Caco-2 (cell line): ENCODE measurements at regions not wholly inside any gene's neighbourhood (a gene's known extent, or its start where the extent isn't known, plus 50 kb on each side); places are given as distances from the start of the nearest gene placed in this dataset.

Experiments
- BruUV-seq: library from RNA; stranded (reverse); fragments of 400-500 nt; replicated peaks from 2 replicates; lab custom pipeline; 2021; lab: Mats Ljungman, UMichigan
- CTCF ChIA-PET: fragments of 300-600 bp; sonication (Branson Sonifier 250); formaldehyde crosslinking; loops from one replicate; lab custom pipeline; 2022; ENCODE audit warnings: antibody characterized with exemption; lab: Charles Lee
- POLR2A ChIA-PET: fragments of 300-600 bp; sonication (Branson Sonifier 250); formaldehyde crosslinking; loops from one replicate; lab custom pipeline; 2022; ENCODE audit warnings: antibody characterized with exemption; lab: Charles Lee
- DNase-seq, 2 experiments: peaks; one replicate each; pipeline versions ENCODE4 v3.0.0 to v3.0.0-alpha.2; 2020 to 2022
- H3K27me3 ChIP-seq: replicated peaks from 2 replicates; pipeline ENCODE4 v1.6.0; 2011; ENCODE audit warnings: low read length; ENCODE audit not compliant: control insufficient read depth, insufficient read depth
- H3K36me3 ChIP-seq: 2 replicates; pipeline ENCODE4 v1.5.1; 2011; ENCODE audit warnings: low read length; ENCODE audit not compliant: control insufficient read depth, insufficient read depth
- H3K4me1 ChIP-seq: fragments of 250-450 bp; sonication (Bioruptor Pico); 2 replicates; pipeline ENCODE4 v1.5.1; 2020; ENCODE audit warnings: mild to moderate bottlenecking
- H3K4me3 ChIP-seq: 2 replicates; pipeline ENCODE4 v1.5.1; 2011; ENCODE audit warnings: low read depth, mild to moderate bottlenecking, control low read depth, low read length
- H3K9me3 ChIP-seq: fragments of 250-450 bp; sonication (Bioruptor Pico); 2 replicates; pipeline ENCODE4 v1.5.1; 2020; ENCODE audit warnings: mild to moderate bottlenecking, moderate library complexity
- H3K27ac Mint-ChIP-seq: one replicate; pipeline ENCODE4 v1.8.0; 2022; ENCODE audit warnings: mixed read lengths; ENCODE audit not compliant: unreplicated experiment
- H3K27me3 Mint-ChIP-seq: one replicate; pipeline ENCODE4 v1.8.0; 2022; ENCODE audit warnings: mixed read lengths; ENCODE audit not compliant: insufficient read depth, unreplicated experiment
- H3K36me3 Mint-ChIP-seq: one replicate; pipeline ENCODE4 v1.8.0; 2022; ENCODE audit warnings: mild to moderate bottlenecking, mixed read lengths; ENCODE audit not compliant: insufficient read depth, unreplicated experiment
- H3K4me1 Mint-ChIP-seq: one replicate; pipeline ENCODE4 v1.8.0; 2022; ENCODE audit warnings: low read depth, mixed read lengths; ENCODE audit not compliant: unreplicated experiment
- H3K4me3 Mint-ChIP-seq: one replicate; pipeline ENCODE4 v1.8.0; 2022; ENCODE audit warnings: mild to moderate bottlenecking, moderate library complexity, mixed read lengths; ENCODE audit not compliant: unreplicated experiment
- H3K9me3 Mint-ChIP-seq: one replicate; pipeline ENCODE4 v1.8.0; 2022; ENCODE audit warnings: mixed read lengths; ENCODE audit not compliant: unreplicated experiment
- intact Hi-C: fragments of 100-400 bp; cut with micrococcal nuclease; formaldehyde crosslinking; loops from one replicate; pipeline ENCODE4 v1.10.0; 2022; ENCODE audit not compliant: unreplicated experiment
- TF ChIP-seq, protein P1 (sequence below), 2 experiments: fragments of 200-600 bp in 1 of 2; IDR thresholded peaks; 1 replicate in 1 of 2; 2 replicates in 1 of 2; pipeline versions ENCODE4 v1.5.1 to v1.8.0; 2011 to 2022; ENCODE audit warnings: antibody characterized with exemption in 1 of 2, control low read depth in 1 of 2, inconsistent platforms in 1 of 2, low read depth in 1 of 2, low read length in 1 of 2, mild to moderate bottlenecking in 1 of 2, moderate library complexity in 1 of 2; ENCODE audit not compliant: insufficient read depth in 1 of 2, severe bottlenecking in 1 of 2, unreplicated experiment in 1 of 2

DNA sequence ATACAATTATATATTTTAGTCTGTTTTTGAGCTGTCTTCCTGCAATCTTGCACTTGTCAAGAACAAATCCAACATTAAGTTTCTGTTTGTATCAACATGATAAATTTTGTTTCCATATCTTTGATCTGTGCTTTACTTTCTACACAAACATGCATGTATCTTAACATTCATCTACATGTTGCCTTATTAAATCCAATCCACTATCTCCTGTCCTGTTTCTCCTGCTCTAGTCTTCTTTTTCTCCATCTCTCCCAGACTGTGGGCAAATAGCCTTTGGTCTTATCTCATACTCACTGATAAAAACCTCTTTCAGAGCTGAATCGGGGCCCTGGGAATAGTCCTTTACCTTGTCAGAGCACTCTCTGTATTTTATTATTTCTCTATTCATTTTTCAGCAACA lies 101.3 kb downstream of the PLPPR4 start:
- Histone ChIP-seq H3K27me3 (no peaks in the 10 kb centered on the region), H3K4me3 (no peak overlapping the region), H3K36me3 (no peaks in the 10 kb centered on the region), H3K4me1 (no peaks in the 10 kb centered on the region), H3K9me3 (no peaks in the 10 kb centered on the region)
- Mint-ChIP-seq H3K36me3 (no peaks in the 10 kb centered on the region), H3K27me3 (peaks cover 5% of the 10 kb centered on the region), H3K9me3 (no peaks in the 10 kb centered on the region), H3K4me1 (no peaks in the 10 kb centered on the region), H3K4me3 (no peak overlapping the region), H3K27ac (no peak overlapping the region)
- BruUV-seq: no TSS peak
- TF ChIP-seq, protein P1, sequence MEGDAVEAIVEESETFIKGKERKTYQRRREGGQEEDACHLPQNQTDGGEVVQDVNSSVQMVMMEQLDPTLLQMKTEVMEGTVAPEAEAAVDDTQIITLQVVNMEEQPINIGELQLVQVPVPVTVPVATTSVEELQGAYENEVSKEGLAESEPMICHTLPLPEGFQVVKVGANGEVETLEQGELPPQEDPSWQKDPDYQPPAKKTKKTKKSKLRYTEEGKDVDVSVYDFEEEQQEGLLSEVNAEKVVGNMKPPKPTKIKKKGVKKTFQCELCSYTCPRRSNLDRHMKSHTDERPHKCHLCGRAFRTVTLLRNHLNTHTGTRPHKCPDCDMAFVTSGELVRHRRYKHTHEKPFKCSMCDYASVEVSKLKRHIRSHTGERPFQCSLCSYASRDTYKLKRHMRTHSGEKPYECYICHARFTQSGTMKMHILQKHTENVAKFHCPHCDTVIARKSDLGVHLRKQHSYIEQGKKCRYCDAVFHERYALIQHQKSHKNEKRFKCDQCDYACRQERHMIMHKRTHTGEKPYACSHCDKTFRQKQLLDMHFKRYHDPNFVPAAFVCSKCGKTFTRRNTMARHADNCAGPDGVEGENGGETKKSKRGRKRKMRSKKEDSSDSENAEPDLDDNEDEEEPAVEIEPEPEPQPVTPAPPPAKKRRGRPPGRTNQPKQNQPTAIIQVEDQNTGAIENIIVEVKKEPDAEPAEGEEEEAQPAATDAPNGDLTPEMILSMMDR (IDR thresholded peaks at IDR 0.05; ENCODE audit: insufficient read depth in 1 of 2, low read depth in 1 of 2, low read length in 1 of 2, severe bottlenecking in 1 of 2, unreplicated experiment in 1 of 2): no peak
- ChIA-PET POLR2A (no interaction called here), CTCF (no interaction called here)
- DNase-seq: no peak
- intact Hi-C loops: no loop called here

DNA sequence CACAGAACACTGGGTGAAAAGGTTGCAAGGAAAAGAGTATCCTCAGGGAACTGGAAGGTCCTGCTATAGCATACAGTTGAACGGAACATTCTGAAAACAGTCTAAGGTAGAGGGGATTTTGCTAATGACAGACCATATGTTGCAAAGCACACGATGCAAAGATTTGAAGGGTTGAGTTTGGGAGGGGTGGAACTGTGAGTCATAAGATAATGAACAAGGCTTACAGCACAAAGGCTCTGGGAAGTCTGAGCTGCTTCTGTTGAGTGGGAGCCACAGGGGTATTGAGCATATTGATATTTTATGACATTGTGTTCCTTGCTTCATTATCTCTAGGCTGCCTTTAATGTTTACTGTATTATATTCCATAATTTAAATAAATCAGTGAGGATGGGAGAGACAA lies 104.9 kb downstream of the PLPPR4 start:
- Mint-ChIP-seq H3K4me3 (no peak overlapping the region), H3K9me3 (no peaks in the 10 kb centered on the region), H3K36me3 (no peaks in the 10 kb centered on the region), H3K4me1 (peaks cover under 1% of the 10 kb centered on the region), H3K27ac (no peak overlapping the region), H3K27me3 (peaks cover 8% of the 10 kb centered on the region)
- Histone ChIP-seq H3K27me3 (no peaks in the 10 kb centered on the region), H3K4me1 (no peaks in the 10 kb centered on the region), H3K9me3 (no peaks in the 10 kb centered on the region), H3K4me3 (no peak overlapping the region), H3K36me3 (no peaks in the 10 kb centered on the region)
- POLR2A ChIA-PET: no interaction called here
- CTCF ChIA-PET: no interaction called here
- no peak for DNase-seq
- TF ChIP-seq, protein P1 (IDR thresholded peaks at IDR 0.05; ENCODE audit: insufficient read depth in 1 of 2, low read depth in 1 of 2, low read length in 1 of 2, severe bottlenecking in 1 of 2, unreplicated experiment in 1 of 2): no peak
- no TSS peak for BruUV-seq
- intact Hi-C loops: no loop called here

DNA sequence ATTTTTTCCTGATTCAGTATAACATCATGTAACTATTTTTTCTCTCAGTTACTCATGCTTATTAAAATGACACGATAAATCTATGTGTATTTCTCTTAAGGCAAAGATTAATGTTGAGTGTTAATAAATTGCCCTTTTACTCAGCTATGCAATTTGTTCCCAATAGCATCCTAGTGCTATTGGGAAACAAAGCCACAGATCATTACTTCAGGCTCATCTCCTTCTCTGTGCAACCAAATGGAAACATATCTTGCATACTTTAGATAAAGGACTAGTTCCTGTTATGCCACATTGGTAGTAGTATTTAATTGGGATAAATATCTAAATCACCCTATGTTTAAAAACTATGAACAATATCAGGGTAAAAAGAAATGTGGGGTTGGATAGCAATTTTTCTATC lies 106.2 kb downstream of the PLPPR4 start:
- BruUV-seq: no TSS peak

More for the DNA sequence above, 106.2 kb downstream of the PLPPR4 start:
- no peaks in the 10 kb centered on the region for H3K9me3 Mint-ChIP-seq
- no peak for DNase-seq
- H3K27me3 Mint-ChIP-seq: peaks cover 8% of the 10 kb centered on the region
- POLR2A ChIA-PET: no interaction called here
- Histone ChIP-seq H3K36me3 (no peaks in the 10 kb centered on the region), H3K27me3 (no peaks in the 10 kb centered on the region), H3K4me3 (no peak overlapping the region), H3K9me3 (no peaks in the 10 kb centered on the region), H3K4me1 (no peaks in the 10 kb centered on the region)
- H3K4me3 Mint-ChIP-seq: no peak overlapping the region
- peaks cover 6% of the 10 kb centered on the region for H3K4me1 Mint-ChIP-seq
- TF ChIP-seq, protein P1 (IDR thresholded peaks at IDR 0.05; ENCODE audit: insufficient read depth in 1 of 2, low read depth in 1 of 2, low read length in 1 of 2, severe bottlenecking in 1 of 2, unreplicated experiment in 1 of 2): no peak
- no peak overlapping the region for H3K27ac Mint-ChIP-seq
- H3K36me3 Mint-ChIP-seq: no peaks in the 10 kb centered on the region
- intact Hi-C loops: no loop called here
- CTCF ChIA-PET: no interaction called here
